Liver (tissue), 3 donors: ENCODE measurements at regions not wholly inside any gene's neighbourhood (a gene's known extent, or its start where the extent isn't known, plus 50 kb on each side); places are given as distances from the start of the nearest gene placed in this dataset.

Experiments
- EGR1 ChIP-seq, 2 donors: IDR thresholded peaks; 2 replicates each; pipeline ENCODE4 v1.6.1; 2016 to 2018; ENCODE audit warnings: antibody characterized with exemption in 2 of 2, low read depth in 2 of 2
- GABPA ChIP-seq, 2 donors: IDR thresholded peaks in 1 of 2; conservative IDR thresholded peaks in 1 of 2; 2 replicates each; pipeline ENCODE4 v1.6.1; 2016; ENCODE audit warnings: antibody characterized with exemption in 2 of 2, mild to moderate bottlenecking in 1 of 2, moderate library complexity in 1 of 2
- JUND ChIP-seq, 2 donors: IDR thresholded peaks; 2 replicates each; pipeline ENCODE4 v1.6.1; 2016; ENCODE audit warnings: antibody characterized with exemption in 2 of 2
- RAD21 ChIP-seq, 2 donors: IDR thresholded peaks; 2 replicates each; pipeline ENCODE4 v1.6.1; 2016; ENCODE audit warnings: antibody characterized with exemption in 2 of 2, mild to moderate bottlenecking in 2 of 2
- REST ChIP-seq: IDR thresholded peaks from 2 replicates; pipeline ENCODE4 v1.6.1; 2016; ENCODE audit warnings: antibody characterized with exemption, mild to moderate bottlenecking
- SP1 ChIP-seq: IDR thresholded peaks from 2 replicates; pipeline ENCODE4 v1.6.1; 2018; ENCODE audit warnings: antibody characterized with exemption, mild to moderate bottlenecking
- TAF1 ChIP-seq: conservative IDR thresholded peaks from 2 replicates; pipeline ENCODE4 v1.6.1; 2016; ENCODE audit warnings: antibody characterized with exemption, mild to moderate bottlenecking
- YY1 ChIP-seq: IDR thresholded peaks from 2 replicates; pipeline ENCODE4 v1.6.1; 2016; ENCODE audit warnings: antibody characterized with exemption, mild to moderate bottlenecking
- TF ChIP-seq, protein P1 (sequence below): fragments of 150-350 bp; IDR thresholded peaks from 2 replicates; pipeline ENCODE4 v1.5.1; 2017; ENCODE audit warnings: improper control_type of control experiment, low read depth, low read length; ENCODE audit not compliant: missing input control
- TF ChIP-seq, protein P2 (sequence below): IDR thresholded peaks from 2 replicates; pipeline ENCODE4 v1.6.1; 2016; ENCODE audit warnings: antibody characterized with exemption
- TF ChIP-seq, protein P3 (sequence below): IDR thresholded peaks from 2 replicates; pipeline ENCODE4 v1.6.1; 2016; ENCODE audit warnings: antibody characterized with exemption
- donor health status: healthy.
- donor health status: healthy.

DNA sequence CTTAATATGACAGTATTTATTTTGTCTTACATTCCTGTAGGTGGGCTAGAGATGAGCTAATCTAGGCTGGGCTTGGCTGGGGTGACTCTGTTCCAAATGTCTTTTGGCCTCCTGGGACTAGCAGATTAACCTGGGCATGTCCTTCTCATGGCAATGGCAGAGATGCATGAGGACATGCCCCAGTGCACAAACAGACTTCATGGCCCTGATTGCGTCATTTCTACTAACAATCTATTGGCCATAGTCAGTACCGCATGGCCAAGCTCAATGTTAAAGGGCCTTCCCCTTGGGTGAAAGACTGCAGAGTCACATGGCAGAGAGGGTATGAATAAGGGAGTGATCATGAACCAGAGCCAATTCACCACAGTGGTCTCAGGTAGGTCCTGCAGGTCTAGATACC lies 313.4 kb downstream of the MSX2 start:
- TF ChIP-seq, protein P1, sequence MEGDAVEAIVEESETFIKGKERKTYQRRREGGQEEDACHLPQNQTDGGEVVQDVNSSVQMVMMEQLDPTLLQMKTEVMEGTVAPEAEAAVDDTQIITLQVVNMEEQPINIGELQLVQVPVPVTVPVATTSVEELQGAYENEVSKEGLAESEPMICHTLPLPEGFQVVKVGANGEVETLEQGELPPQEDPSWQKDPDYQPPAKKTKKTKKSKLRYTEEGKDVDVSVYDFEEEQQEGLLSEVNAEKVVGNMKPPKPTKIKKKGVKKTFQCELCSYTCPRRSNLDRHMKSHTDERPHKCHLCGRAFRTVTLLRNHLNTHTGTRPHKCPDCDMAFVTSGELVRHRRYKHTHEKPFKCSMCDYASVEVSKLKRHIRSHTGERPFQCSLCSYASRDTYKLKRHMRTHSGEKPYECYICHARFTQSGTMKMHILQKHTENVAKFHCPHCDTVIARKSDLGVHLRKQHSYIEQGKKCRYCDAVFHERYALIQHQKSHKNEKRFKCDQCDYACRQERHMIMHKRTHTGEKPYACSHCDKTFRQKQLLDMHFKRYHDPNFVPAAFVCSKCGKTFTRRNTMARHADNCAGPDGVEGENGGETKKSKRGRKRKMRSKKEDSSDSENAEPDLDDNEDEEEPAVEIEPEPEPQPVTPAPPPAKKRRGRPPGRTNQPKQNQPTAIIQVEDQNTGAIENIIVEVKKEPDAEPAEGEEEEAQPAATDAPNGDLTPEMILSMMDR: no peak
- TF ChIP-seq SP1: no peak
- TF ChIP-seq TAF1: no peak
- TF ChIP-seq, protein P2, sequence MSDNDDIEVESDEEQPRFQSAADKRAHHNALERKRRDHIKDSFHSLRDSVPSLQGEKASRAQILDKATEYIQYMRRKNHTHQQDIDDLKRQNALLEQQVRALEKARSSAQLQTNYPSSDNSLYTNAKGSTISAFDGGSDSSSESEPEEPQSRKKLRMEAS: no peak
- TF ChIP-seq EGR1 (IDR thresholded peaks at IDR 0.05; ENCODE audit: low read depth in 2 of 2): no peak
- TF ChIP-seq REST: no peak
- TF ChIP-seq RAD21 (IDR thresholded peaks at IDR 0.05): no peak
- TF ChIP-seq JUND (IDR thresholded peaks at IDR 0.05): no peak
- no peak for TF ChIP-seq YY1
- TF ChIP-seq GABPA (IDR thresholded peaks at IDR 0.05 in 1 of 2, conservative IDR thresholded peaks at IDR 0.05 in 1 of 2): no peak
- TF ChIP-seq, protein P3, sequence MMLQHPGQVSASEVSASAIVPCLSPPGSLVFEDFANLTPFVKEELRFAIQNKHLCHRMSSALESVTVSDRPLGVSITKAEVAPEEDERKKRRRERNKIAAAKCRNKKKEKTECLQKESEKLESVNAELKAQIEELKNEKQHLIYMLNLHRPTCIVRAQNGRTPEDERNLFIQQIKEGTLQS: no peak
